ENCODE measurements at regions not wholly inside any gene's neighbourhood (a gene's known extent, or its start where the extent isn't known, plus 50 kb on each side); places are given as distances from the start of the nearest gene placed in this dataset.

DNA sequence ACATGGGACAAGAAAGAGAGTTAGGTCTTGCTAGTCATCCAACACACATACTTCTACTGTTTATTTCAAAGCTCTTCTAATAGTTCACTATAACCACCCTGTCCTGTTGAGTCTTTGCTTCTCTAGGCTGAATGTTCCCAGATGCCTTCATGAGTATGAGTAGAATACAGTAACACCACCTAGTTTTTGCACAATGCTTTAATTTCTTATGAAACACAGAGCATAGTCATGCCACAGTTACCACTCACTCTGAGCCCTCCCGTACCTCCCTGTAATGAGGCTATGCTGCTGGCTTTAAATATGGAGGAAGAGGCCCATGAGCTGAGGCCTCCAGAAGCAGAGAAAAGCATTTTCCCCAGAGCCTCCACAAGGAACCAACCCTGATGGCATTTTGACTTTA lies 75.0 kb upstream of the SLC1A3 start:
- ATAC-seq (no peak), DNase-seq (ENCODE audit: low read depth in 1 of 2, low spot score in 1 of 2) (no peak), FAIRE-seq (no peak)
- 0% methylated on average over 1 of the region's 1 CpG for WGBS (ENCODE audit: missing lambda C conversion rate)
- Histone ChIP-seq H3K4me3 (no peak overlapping the region), H3K9me3 (no peaks in the 10 kb centered on the region), H3K4me1 (no peaks in the 10 kb centered on the region), H3K4me2 (no peak overlapping the region), H3K27ac (no peak overlapping the region)
- POLR2A ChIA-PET: no interaction called here
- CTCF ChIA-PET: interaction anchor here (0.8 to 1.1 kb wide), 2 partner anchors 159 to 290 kb away, joined by 3 to 4 read pairs; no protein-coding TSS in a partner anchor
- TF ChIP-seq TP53 (CRISPR knock-in tag; IDR thresholded peaks at IDR 0.05) (no peak), RCOR1 (IDR thresholded peaks at IDR 0.05; ENCODE audit: low read depth, low read length) (no peak), CHD2 (IDR thresholded peaks at IDR 0.05; ENCODE audit: low read length, partially characterized antibody) (no peak), RAD21 (conservative IDR thresholded peaks at IDR 0.05 in 1 of 2, IDR thresholded peaks at IDR 0.05 in 1 of 2) (no peak), BHLHE40 (IDR thresholded peaks at IDR 0.05; ENCODE audit: low read depth, low read length) (no peak)

DNA sequence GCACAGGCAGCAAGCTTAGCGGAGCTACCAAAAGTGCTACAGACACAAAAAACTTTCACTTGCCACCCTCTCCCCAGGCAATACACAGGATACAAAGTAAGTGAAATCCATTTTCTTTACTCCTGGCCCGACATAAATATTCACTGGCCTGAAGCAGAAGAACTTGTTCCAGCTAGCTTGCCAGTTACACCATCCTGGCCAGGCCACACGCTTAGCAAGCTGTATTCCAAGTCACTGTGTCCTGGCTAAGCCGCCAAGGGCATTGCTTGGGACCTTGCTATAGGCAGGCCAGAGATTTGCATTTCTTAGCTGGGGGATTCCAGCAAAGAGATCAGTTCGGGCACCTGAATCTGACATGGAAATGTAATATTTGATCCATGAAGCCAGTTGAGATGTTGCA lies 71.0 kb upstream of the SLC1A3 start:
- DNase-seq (ENCODE audit: low read depth in 1 of 2, low spot score in 1 of 2) (no peak), FAIRE-seq (no peak), ATAC-seq (no peak)
- H3K9me3 ChIP-seq: no peaks in the 10 kb centered on the region
- no peaks in the 10 kb centered on the region for H3K4me1 ChIP-seq
- CTCF ChIA-PET: no interaction called here
- no peak overlapping the region for H3K27ac ChIP-seq
- TF ChIP-seq HDAC2 (IDR thresholded peaks at IDR 0.05): no peak
- TF ChIP-seq NR3C1 (IDR thresholded peaks at IDR 0.05): no peak
- no peak for TF ChIP-seq KDM1A (IDR thresholded peaks at IDR 0.05; ENCODE audit: low read depth)
- TF ChIP-seq, protein P1, sequence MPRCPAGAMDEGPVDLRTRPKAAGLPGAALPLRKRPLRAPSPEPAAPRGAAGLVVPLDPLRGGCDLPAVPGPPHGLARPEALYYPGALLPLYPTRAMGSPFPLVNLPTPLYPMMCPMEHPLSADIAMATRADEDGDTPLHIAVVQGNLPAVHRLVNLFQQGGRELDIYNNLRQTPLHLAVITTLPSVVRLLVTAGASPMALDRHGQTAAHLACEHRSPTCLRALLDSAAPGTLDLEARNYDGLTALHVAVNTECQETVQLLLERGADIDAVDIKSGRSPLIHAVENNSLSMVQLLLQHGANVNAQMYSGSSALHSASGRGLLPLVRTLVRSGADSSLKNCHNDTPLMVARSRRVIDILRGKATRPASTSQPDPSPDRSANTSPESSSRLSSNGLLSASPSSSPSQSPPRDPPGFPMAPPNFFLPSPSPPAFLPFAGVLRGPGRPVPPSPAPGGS (IDR thresholded peaks at IDR 0.05): no peak
- TF ChIP-seq, protein P2, sequence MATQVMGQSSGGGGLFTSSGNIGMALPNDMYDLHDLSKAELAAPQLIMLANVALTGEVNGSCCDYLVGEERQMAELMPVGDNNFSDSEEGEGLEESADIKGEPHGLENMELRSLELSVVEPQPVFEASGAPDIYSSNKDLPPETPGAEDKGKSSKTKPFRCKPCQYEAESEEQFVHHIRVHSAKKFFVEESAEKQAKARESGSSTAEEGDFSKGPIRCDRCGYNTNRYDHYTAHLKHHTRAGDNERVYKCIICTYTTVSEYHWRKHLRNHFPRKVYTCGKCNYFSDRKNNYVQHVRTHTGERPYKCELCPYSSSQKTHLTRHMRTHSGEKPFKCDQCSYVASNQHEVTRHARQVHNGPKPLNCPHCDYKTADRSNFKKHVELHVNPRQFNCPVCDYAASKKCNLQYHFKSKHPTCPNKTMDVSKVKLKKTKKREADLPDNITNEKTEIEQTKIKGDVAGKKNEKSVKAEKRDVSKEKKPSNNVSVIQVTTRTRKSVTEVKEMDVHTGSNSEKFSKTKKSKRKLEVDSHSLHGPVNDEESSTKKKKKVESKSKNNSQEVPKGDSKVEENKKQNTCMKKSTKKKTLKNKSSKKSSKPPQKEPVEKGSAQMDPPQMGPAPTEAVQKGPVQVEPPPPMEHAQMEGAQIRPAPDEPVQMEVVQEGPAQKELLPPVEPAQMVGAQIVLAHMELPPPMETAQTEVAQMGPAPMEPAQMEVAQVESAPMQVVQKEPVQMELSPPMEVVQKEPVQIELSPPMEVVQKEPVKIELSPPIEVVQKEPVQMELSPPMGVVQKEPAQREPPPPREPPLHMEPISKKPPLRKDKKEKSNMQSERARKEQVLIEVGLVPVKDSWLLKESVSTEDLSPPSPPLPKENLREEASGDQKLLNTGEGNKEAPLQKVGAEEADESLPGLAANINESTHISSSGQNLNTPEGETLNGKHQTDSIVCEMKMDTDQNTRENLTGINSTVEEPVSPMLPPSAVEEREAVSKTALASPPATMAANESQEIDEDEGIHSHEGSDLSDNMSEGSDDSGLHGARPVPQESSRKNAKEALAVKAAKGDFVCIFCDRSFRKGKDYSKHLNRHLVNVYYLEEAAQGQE (IDR thresholded peaks at IDR 0.05): no peak
- TF ChIP-seq MYC (IDR thresholded peaks at IDR 0.05; ENCODE audit: borderline replicate concordance, low read length): no peak
- TF ChIP-seq HOXB13 (CRISPR knock-in tag; IDR thresholded peaks at IDR 0.05; ENCODE audit: low read depth): no peak
- TF ChIP-seq MAZ (IDR thresholded peaks at IDR 0.05; ENCODE audit: borderline replicate concordance, low read depth, low read length): no peak
- TF ChIP-seq GATA3 (IDR thresholded peaks at IDR 0.05; ENCODE audit: borderline replicate concordance): no peak
- no peak for TF ChIP-seq RARB (CRISPR knock-in tag; IDR thresholded peaks at IDR 0.05)
- no peak for TF ChIP-seq ESRRA (IDR thresholded peaks at IDR 0.05; ENCODE audit: borderline replicate concordance, low read length)
- no peak for TF ChIP-seq CHD4 (IDR thresholded peaks at IDR 0.05; ENCODE audit: borderline replicate concordance)
- TF ChIP-seq, protein P3, sequence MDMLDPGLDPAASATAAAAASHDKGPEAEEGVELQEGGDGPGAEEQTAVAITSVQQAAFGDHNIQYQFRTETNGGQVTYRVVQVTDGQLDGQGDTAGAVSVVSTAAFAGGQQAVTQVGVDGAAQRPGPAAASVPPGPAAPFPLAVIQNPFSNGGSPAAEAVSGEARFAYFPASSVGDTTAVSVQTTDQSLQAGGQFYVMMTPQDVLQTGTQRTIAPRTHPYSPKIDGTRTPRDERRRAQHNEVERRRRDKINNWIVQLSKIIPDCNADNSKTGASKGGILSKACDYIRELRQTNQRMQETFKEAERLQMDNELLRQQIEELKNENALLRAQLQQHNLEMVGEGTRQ (IDR thresholded peaks at IDR 0.05): no peak
- TF ChIP-seq EHF (CRISPR knock-in tag; IDR thresholded peaks at IDR 0.05): no peak
- TF ChIP-seq CBX2 (IDR thresholded peaks at IDR 0.05; ENCODE audit: borderline replicate concordance, low read depth): no peak
- TF ChIP-seq MAX (IDR thresholded peaks at IDR 0.05): no peak
- TF ChIP-seq JUN (IDR thresholded peaks at IDR 0.05): no peak
- no peak for TF ChIP-seq ZC3H11A (IDR thresholded peaks at IDR 0.05)
- TF ChIP-seq TP53 (CRISPR knock-in tag; IDR thresholded peaks at IDR 0.05): no peak
- 35% methylated on average over 5 of the region's 5 CpGs for WGBS (ENCODE audit: missing lambda C conversion rate)
- no peak overlapping the region for H3K4me3 ChIP-seq
- no peak overlapping the region for H3K4me2 ChIP-seq
- POLR2A ChIA-PET: no interaction called here
